Mucosa of descending colon (tissue), 3 donors: ENCODE measurements at regions not wholly inside any gene's neighbourhood (a gene's known extent, or its start where the extent isn't known, plus 50 kb on each side); places are given as distances from the start of the nearest gene placed in this dataset.

Source experiments
- ATAC-seq: fragments of 200-7000 bp; cut with Tn5 transposase; one replicate; pipeline ENCODE4 v1.9.1; 2020; ENCODE audit warnings: mild to moderate bottlenecking, moderate library complexity
- DNase-seq, 3 donors: peaks; one replicate each; pipeline ENCODE4 v3.0.0-alpha.2; 2020
- H3K36me3 ChIP-seq: fragments of 200-600 bp; one replicate; pipeline ENCODE4 v1.8.0; 2021; ENCODE audit warnings: low read depth, mild to moderate bottlenecking
- H3K4me1 ChIP-seq: fragments of 200-600 bp; one replicate; pipeline ENCODE4 v1.8.0; 2021; ENCODE audit warnings: low read depth, mild to moderate bottlenecking
- H3K4me3 ChIP-seq: fragments of 200-600 bp; one replicate; pipeline ENCODE4 v1.8.0; 2021; ENCODE audit warnings: mild to moderate bottlenecking
- H3K9me3 ChIP-seq: fragments of 200-600 bp; one replicate; pipeline ENCODE4 v1.8.0; 2021; ENCODE audit warnings: mild to moderate bottlenecking
- CTCF ChIP-seq: fragments of 200-600 bp; IDR thresholded peaks from one replicate; pipeline ENCODE4 v1.8.0; 2022; ENCODE audit warnings: antibody characterized with exemption, mild to moderate bottlenecking
- intact Hi-C, 2 donors: fragments of 100-400 bp; cut with DNase I in 1 of 2; cut with micrococcal nuclease in 1 of 2; formaldehyde crosslinking; loops; one replicate each; pipeline versions ENCODE4 v1.11.0 to v1.11.1; 2022; cut with DNase I, micrococcal nuclease
- donor health status: DM: no; HTN: no; CAD: no; lungs with moderate emphysema.
- donor health status: DM: no; HTN: no; CAD: no.
- donor health status: DM: no; HTN: yes; CAD: no.

DNA sequence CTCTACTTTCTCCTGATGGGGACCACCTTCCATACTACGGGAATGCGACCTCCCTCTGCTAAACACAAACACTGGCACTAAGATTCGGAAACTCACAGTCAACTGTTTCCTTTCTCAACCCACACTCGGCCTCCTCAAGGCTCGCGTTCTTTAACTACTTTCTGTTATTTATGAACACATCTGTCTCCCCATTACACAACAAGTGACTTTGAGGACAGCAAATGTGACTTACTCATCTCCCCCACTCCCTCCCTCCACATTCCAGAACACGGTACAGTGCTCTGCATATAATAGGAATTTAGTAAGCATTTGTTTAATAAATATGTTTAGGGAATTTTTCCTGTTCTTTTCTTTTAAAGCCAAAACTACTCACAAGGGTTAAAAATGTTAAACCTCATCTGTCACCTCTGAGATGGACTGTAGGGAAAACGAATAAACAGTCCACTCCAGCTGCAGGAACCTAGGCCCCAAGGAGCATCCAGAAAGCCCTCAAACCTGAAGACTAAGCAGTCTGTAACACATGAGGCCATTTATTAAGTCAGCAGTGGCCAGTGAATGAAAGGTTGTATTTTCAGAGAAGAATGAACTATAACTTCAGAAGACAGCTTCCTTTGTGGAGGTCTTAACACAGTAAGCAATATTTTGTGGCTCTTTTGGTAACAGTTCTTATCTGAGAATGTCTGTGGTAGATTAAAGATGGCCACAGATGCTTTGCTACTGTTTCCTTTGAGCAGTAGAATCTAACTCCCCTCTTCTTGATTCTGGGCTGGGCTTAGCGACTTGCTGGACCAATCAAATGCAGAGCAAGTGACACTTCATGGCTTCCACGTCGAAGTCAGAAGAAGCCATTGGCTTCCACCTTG, 209.6 kb upstream of the DTNBP1 start:
- DNase-seq, result no peak
- TF ChIP-seq CTCF, result no peak

DNA sequence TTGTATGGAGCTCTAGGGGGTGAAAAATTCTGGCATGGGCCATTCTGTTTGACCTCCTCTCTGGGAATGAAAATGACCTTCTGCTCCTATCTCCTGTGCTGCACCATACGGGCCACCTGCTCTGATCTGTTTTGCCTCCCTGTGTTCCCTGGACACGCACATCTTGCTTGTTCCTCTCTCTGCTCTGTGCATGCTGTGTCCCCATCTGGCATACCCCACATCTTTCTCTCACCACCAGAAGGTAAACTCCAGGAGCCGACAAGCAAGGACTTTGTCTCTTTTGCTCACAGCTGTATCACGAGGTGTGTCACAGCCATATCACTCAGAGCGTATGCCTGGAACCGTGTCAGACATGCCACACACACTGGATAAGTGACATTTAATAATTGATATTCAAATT, 208.4 kb upstream of the DTNBP1 start:
- H3K4me1 ChIP-seq, result no peaks in the 10 kb centered on the region
- H3K4me3 ChIP-seq, result no peak overlapping the region
- H3K36me3 ChIP-seq, result no peaks in the 10 kb centered on the region
- DNase-seq, result no peak
- TF ChIP-seq CTCF, result no peak
- ATAC-seq, result no peak
- intact Hi-C loops, result no loop called here
- no peaks in the 10 kb centered on the region for H3K9me3 ChIP-seq

More for the DNA sequence above, 209.6 kb upstream of the DTNBP1 start:
- no peak for ATAC-seq
- Histone ChIP-seq H3K36me3 (no peaks in the 10 kb centered on the region), H3K9me3 (no peaks in the 10 kb centered on the region), H3K4me3 (no peak overlapping the region), H3K4me1 (no peaks in the 10 kb centered on the region)
- intact Hi-C loops, result no loop called here

DNA sequence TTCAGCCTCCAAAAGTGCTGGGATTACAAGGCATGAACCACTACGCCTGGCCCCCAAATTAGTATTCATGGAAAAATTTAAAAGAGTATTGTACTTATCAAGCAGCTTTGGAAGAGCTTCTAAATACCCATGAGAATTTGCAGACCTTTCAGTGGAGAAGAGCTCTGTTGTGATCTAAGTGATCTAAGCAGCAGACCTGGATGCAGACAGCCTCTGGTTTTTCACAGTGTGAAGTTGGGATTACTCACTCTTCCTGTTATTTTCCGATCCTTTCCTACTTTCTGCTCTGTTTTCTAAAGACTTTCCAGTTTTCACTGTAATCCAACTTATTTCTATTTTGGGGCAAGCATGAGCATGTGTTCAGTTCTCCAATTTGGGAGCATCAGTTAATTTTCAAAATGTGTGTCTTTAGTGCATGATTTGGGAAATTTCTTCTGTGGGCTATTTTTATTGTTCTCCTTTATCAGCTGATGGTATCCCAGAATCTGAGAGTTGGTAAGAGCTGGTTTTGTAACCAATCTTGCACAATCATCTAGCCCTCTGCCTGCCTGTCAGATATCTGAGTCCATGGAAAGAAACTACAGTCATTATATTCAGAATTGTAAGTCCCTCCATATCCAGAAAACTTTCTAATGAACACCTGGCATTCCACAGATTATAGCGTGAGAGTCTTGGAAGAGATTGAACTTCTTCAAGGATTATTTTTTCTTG, 207.7 kb upstream of the DTNBP1 start:
- ATAC-seq (no peak), DNase-seq (no peak)
- Histone ChIP-seq H3K36me3 (no peaks in the 10 kb centered on the region), H3K9me3 (no peaks in the 10 kb centered on the region), H3K4me1 (no peaks in the 10 kb centered on the region), H3K4me3 (no peak overlapping the region)
- intact Hi-C loops, result no loop called here
- TF ChIP-seq CTCF, result no peak

DNA sequence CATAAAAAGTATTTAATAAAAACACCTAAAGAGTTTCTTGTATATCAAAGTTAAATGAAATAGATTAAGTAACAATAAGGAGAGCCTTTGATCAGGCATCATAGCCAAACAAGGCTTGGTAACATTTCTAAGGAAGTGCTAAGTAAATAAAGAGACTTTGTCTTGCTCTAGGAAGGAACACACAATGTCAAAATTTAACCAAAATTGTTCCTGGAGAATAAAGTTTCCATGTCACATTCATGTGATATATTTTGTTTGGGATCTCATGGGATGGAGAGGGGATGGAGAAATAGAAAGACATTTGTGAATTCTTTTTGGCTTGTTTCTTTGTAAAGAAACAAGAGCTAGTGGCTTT, 201.9 kb upstream of the DTNBP1 start:
- H3K36me3 ChIP-seq, result no peaks in the 10 kb centered on the region
- H3K4me3 ChIP-seq, result no peak overlapping the region
- no peak for DNase-seq
- intact Hi-C loops, result no loop called here
- TF ChIP-seq CTCF, result no peak
- ATAC-seq, result no peak
- H3K9me3 ChIP-seq, result no peaks in the 10 kb centered on the region
- H3K4me1 ChIP-seq, result no peaks in the 10 kb centered on the region

GRCh38 chr6:15864038-15864707, 201.3 kb upstream of the DTNBP1 start:
- TF ChIP-seq CTCF, result no peak
- ATAC-seq, result no peak

More at GRCh38 chr6:15864038-15864707, 201.3 kb upstream of the DTNBP1 start:
- H3K4me1 ChIP-seq, result no peaks in the 10 kb centered on the region
- H3K36me3 ChIP-seq, result no peaks in the 10 kb centered on the region
- H3K4me3 ChIP-seq, result no peak overlapping the region
- no peaks in the 10 kb centered on the region for H3K9me3 ChIP-seq
- DNase-seq, result no peak
- intact Hi-C loops, result no loop called here
